Small intestine (tissue), 7 donors: ENCODE measurements at regions not wholly inside any gene's neighbourhood (a gene's known extent, or its start where the extent isn't known, plus 50 kb on each side); places are given as distances from the start of the nearest gene placed in this dataset.

Experiments used
- DNase-seq, 2 donors: peaks; one replicate each; pipeline versions ENCODE4 v3.0.0 to v3.0.0-alpha.2; 2013
- FAIRE-seq: peaks from 2 replicates; lab custom pipeline; 2012; peaks lifted over from hg19 to GRCh38; lab: Jason Lieb, UNC
- H3K27ac ChIP-seq, 3 donors: one replicate each; pipeline ENCODE4 v1.5.1; 2013; ENCODE audit warnings: low read length in 2 of 3, mild to moderate bottlenecking in 2 of 3, control low read depth in 1 of 3, inconsistent platforms in 1 of 3, low read depth in 1 of 3, moderate library complexity in 1 of 3
- H3K27me3 ChIP-seq, 3 donors: one replicate each; pipeline ENCODE4 v1.6.1; 2013; ENCODE audit warnings: low read length in 3 of 3, inconsistent platforms in 1 of 3; ENCODE audit not compliant: control insufficient read depth in 3 of 3, insufficient read depth in 3 of 3
- H3K36me3 ChIP-seq, 3 donors: one replicate each; pipeline ENCODE4 v1.6.1; 2013; ENCODE audit warnings: low read length in 3 of 3, inconsistent platforms in 1 of 3, low read depth in 1 of 3, mild to moderate bottlenecking in 1 of 3, moderate library complexity in 1 of 3; ENCODE audit not compliant: control insufficient read depth in 3 of 3, insufficient read depth in 2 of 3
- H3K4me1 ChIP-seq, 3 donors: one replicate each; pipeline ENCODE4 v1.6.1; 2013; ENCODE audit warnings: low read length in 2 of 3, inconsistent platforms in 1 of 3, low read depth in 1 of 3, mild to moderate bottlenecking in 1 of 3, moderate library complexity in 1 of 3; ENCODE audit not compliant: control insufficient read depth in 3 of 3, insufficient read depth in 2 of 3
- H3K4me3 ChIP-seq, 3 donors: one replicate each; pipeline ENCODE4 v1.5.1; 2013; ENCODE audit warnings: low read length in 3 of 3, control low read depth in 1 of 3, inconsistent platforms in 1 of 3, low read depth in 1 of 3, mild to moderate bottlenecking in 1 of 3, moderate library complexity in 1 of 3
- H3K9me3 ChIP-seq, 2 donors: one replicate each; pipeline ENCODE4 v1.6.1; 2013; ENCODE audit warnings: low read depth in 1 of 2, low read length in 1 of 2; ENCODE audit not compliant: control insufficient read depth in 2 of 2, insufficient read depth in 1 of 2
- WGBS, 3 donors: extraction: QIAGEN DNeasy Blood & Tissue Kit; methylation state at CpG; one replicate each; pipeline ENCODE4 v1.1.7; 2013; 5-methylcytosine and 5-hydroxymethylcytosine counted together
- donor health status: healthy with polysubstance abuse.
- donor health status: control.
- donor health status: control.
- donor health status: Bipolar disorder and iron deficiency.
- donor health status: healthy.

DNA sequence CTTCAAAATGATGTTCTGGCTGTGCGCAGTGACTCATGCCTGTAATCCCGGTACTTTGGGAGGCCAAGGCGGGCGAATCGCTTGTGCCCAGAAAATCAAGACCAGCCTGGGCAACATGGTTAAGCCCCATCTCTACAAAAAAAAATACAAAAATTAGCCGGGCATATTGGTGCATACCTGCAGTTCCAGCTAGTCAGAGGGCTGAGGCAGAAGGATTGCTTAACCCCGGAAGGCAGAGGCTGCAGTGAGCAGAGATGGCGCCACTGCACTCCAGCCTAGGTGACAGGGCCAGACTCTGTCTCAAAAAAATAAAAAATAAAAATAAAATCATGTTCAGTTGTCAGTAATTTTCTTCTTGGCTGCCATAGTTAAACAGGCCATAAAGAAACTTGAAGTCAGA lies 245.9 kb upstream of the USP15 start:
- no peaks in the 10 kb centered on the region for H3K9me3 ChIP-seq
- H3K4me1 ChIP-seq: no peaks in the 10 kb centered on the region
- no peak overlapping the region for H3K27ac ChIP-seq
- 88 to 92% (median 91%) methylated on average over 8 of the region's 8 CpGs for WGBS, 3 donors
- no peaks in the 10 kb centered on the region for H3K36me3 ChIP-seq
- FAIRE-seq: no peak
- no peak overlapping the region for H3K4me3 ChIP-seq
- DNase-seq: no peak
- no peaks in the 10 kb centered on the region for H3K27me3 ChIP-seq

DNA sequence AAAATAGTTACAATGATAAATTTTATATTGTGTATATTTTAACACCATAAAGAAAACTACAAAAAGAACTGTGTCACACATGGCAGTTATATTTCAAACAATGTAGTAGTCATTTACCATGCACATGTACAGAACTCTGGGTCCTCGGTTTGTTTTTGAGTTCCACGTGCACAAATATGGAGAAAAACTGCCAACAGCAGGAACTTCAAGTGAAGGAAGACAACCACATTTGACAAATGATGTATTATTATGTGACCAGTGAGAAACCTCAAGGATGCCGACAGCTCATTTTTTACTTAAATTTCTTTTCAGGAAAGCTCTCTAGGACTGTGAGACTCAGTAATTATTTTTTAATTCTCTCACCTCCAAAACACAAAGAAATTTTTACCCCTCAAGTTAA lies 244.2 kb upstream of the USP15 start:
- Histone ChIP-seq H3K36me3 (no peaks in the 10 kb centered on the region), H3K4me1 (no peaks in the 10 kb centered on the region), H3K4me3 (no peak overlapping the region), H3K9me3 (no peaks in the 10 kb centered on the region), H3K27ac (no peak overlapping the region), H3K27me3 (no peaks in the 10 kb centered on the region)
- WGBS, 3 donors: 60 to 73% (median 66%) methylated on average over 3 of the region's 3 CpGs
- no peak for DNase-seq
- FAIRE-seq: no peak

DNA sequence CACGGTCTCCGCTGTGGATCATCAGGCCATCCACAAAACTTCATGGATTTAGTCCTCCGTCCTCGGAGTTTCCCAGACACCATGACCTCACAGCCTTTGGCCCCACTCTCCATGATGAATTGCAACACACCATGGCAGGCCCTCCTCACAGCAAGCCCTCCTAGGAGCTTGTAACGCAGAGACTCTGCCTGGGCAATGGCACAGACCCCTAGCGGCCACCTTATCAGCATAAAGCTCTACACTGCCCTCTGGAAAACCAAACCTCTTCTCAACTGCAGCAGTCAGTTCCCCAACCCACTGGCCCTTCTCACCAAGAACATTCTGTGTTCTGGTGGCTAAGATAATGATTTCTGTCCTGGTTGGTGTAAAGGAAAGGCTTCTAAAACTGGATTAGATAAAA lies 238.4 kb upstream of the USP15 start:
- no peak for DNase-seq
- no peak for FAIRE-seq

DNA sequence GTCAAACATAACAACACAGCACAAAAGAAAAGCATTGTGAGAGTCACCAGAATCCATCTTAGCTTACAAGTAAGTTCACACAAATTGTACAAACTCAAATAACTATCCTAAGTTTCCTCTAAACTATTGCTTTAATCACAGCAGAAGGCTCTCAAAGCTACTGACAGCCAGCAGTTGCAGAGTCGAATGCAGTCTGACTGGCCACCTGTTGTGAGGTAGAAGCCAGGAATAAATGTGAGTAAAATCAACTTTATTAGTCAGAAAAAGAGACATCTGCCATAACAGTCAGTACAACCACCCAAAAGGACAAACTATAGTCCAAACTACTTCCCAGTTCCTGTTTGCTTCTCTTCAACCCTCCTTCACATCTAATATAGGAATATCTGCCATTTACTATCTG lies 231.7 kb upstream of the USP15 start:
- no peaks in the 10 kb centered on the region for H3K27me3 ChIP-seq
- H3K9me3 ChIP-seq: no peaks in the 10 kb centered on the region
- 50 to 64% (median 59%) methylated on average over 1 of the region's 1 CpG for WGBS, 3 donors
- no peak overlapping the region for H3K27ac ChIP-seq
- no peaks in the 10 kb centered on the region for H3K36me3 ChIP-seq
- no peak overlapping the region for H3K4me3 ChIP-seq
- no peaks in the 10 kb centered on the region for H3K4me1 ChIP-seq
- no peak for FAIRE-seq
- no peak for DNase-seq

More for the DNA sequence above, 238.4 kb upstream of the USP15 start:
- Histone ChIP-seq H3K9me3 (no peaks in the 10 kb centered on the region), H3K4me1 (no peaks in the 10 kb centered on the region), H3K36me3 (no peaks in the 10 kb centered on the region), H3K27ac (no peak overlapping the region), H3K27me3 (no peaks in the 10 kb centered on the region), H3K4me3 (no peak overlapping the region)
- 82 to 91% (median 87%) methylated on average over 6 of the region's 6 CpGs for WGBS, 3 donors

DNA sequence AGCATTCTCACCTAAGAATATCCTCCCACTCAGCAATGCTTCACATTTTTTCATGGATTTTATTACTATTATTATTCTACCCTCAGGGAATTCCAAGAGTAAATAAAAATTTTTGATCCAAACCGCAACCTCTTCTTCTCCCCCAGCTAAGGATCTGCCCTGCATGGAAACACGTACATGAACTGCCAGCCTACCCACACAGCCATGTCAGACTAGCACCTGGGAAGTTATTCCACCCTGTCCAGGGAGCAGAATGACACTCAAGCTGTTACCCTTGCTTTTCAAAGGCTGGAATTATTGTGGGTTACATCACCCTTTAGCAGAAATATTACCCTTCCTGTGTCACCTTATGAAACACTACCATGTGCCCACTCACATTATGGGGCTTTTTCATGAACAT lies 227.3 kb upstream of the USP15 start:
- H3K36me3 ChIP-seq: no peaks in the 10 kb centered on the region
- no peak for FAIRE-seq

DNA sequence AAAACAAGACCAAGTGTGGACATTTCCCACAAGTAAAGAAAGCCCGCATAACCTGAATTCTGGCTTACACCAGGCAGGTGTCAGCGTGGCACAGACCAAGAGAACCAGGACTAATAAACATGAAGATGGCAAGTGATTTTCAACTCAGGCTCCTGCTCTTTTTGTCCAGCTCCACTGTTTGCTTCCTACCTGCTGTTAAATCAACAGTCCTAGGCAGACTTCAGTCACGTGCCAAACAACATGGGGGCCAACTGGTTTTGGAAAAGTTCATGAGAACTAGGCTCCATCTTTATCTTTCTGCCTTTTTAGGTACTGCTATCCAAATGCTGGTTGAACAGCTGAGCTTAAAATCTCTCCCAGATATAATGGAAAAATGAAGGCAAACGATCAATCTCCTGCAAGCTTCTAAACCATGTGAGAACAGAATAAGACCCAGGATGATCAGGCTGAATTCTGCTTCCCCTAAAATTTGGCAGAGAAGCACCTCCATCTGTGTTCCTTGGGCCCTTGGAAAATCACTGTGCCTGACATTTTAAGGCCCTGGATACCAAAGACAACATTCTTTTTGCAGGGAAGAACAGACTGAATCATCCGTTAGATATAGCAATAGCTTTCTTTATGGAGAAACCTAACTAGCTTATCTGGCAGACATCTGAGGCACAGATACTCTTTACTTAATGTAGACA lies 215.6 kb upstream of the USP15 start:
- H3K27me3 ChIP-seq: no peaks in the 10 kb centered on the region
- WGBS, 3 donors: 63 to 78% (median 67%) methylated on average over 5 of the region's 5 CpGs
- H3K36me3 ChIP-seq: no peaks in the 10 kb centered on the region
- FAIRE-seq (no peak), DNase-seq (no peak)
- H3K9me3 ChIP-seq: no peaks in the 10 kb centered on the region
- H3K4me3 ChIP-seq: no peak overlapping the region
- no peaks in the 10 kb centered on the region for H3K4me1 ChIP-seq
- H3K27ac ChIP-seq: no peak overlapping the region

More for the DNA sequence above, 227.3 kb upstream of the USP15 start:
- no peak overlapping the region for H3K27ac ChIP-seq
- no peak overlapping the region for H3K4me3 ChIP-seq
- no peaks in the 10 kb centered on the region for H3K9me3 ChIP-seq
- no peaks in the 10 kb centered on the region for H3K4me1 ChIP-seq
- DNase-seq: no peak
- 61 to 76% (median 70%) methylated on average over 2 of the region's 2 CpGs for WGBS, 3 donors
- no peaks in the 10 kb centered on the region for H3K27me3 ChIP-seq

DNA sequence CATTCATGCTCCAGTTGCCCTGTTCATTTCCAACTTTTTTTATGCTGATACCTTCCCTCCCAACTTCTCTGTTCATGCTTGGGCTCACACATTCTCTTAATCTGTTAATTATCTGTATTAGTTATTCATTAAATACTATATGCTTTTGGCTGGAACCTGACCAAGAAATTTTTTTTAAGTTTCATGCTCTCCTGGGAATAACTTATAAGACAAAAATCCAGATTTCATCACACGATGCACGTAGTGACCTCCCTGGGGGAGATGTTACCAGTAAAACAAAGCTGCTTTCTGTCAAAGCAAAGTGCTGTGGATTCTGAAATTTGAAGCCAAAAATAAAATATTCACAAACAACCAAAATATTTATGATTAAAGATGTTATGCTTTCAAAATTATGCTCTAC lies 215.0 kb upstream of the USP15 start:
- FAIRE-seq (no peak), DNase-seq (no peak)
- Histone ChIP-seq H3K4me3 (no peak overlapping the region), H3K27ac (no peak overlapping the region), H3K36me3 (no peaks in the 10 kb centered on the region), H3K4me1 (no peaks in the 10 kb centered on the region), H3K27me3 (no peaks in the 10 kb centered on the region), H3K9me3 (no peaks in the 10 kb centered on the region)
- 65 to 82% (median 65%) methylated on average over 2 of the region's 2 CpGs for WGBS, 3 donors

DNA sequence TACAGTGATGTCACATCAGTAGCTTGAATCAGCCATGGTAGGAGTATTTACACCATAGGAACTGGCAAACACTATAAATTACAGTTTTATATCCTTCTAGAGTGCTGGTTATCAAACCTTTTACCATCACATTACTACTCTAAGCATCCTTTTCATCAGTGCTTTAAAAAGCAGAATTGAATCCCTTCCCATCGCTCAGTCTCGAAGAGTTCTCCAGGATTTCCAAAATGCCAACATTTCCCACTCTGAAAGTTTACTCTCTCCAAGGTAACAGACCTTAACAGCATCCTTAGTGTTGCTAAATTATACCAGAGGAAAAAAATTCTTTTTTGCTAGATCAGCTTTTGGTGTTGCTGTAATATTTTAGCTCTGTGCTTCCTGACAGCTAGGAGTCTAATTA lies 209.4 kb upstream of the USP15 start:
- Histone ChIP-seq H3K27ac (no peak overlapping the region), H3K4me1 (no peaks in the 10 kb centered on the region), H3K36me3 (no peaks in the 10 kb centered on the region), H3K9me3 (no peaks in the 10 kb centered on the region), H3K4me3 (no peak overlapping the region), H3K27me3 (no peaks in the 10 kb centered on the region)
- FAIRE-seq (no peak), DNase-seq (no peak)
- WGBS, 3 donors: 94 to 95% (median 95%) methylated on average over 2 of the region's 2 CpGs

DNA sequence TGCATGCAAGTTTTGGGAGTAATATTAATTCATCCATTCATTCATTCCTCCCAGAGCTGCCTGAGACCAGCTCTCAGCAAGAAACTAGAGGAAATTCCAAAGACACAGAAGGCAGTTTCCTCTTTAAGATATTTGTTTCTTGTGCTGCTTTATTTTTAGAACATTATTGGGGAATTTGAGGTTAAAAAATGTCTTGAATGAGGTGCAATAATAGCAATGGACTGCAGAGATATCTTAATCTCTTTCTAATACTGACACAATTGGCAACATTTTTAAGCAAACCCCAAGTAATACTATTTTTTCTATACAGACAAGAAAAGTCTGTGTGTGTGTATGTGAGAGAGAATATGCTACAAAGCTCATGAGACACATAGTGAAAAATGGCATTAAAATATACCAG lies 190.2 kb upstream of the USP15 start:
- FAIRE-seq (no peak), DNase-seq (no peak)
- H3K27ac ChIP-seq: no peak overlapping the region
- H3K27me3 ChIP-seq: peaks cover 0 to 11% (median 0%) of the 10 kb centered on the region in 3 donors
- H3K4me3 ChIP-seq: no peak overlapping the region
- no peaks in the 10 kb centered on the region for H3K4me1 ChIP-seq
- no peaks in the 10 kb centered on the region for H3K9me3 ChIP-seq
- no peaks in the 10 kb centered on the region for H3K36me3 ChIP-seq
